HepG2 (cell line): ENCODE measurements at regions not wholly inside any gene's neighbourhood (a gene's known extent, or its start where the extent isn't known, plus 50 kb on each side); places are given as distances from the start of the nearest gene placed in this dataset.
"Not testable (repeated sequence)": the region's sequence is repeated elsewhere in the genome, so short reads cannot be mapped to it uniquely, and the experiment has no call there.

ENCODE experiments used
- ATAC-seq: fragments of 200-7000 bp; cut with Tn5 transposase; 3 replicates; pipeline ENCODE4 v1.9.1; 2020; ENCODE audit warnings: mild to moderate bottlenecking, moderate library complexity
- BruUV-seq: library from RNA; stranded (reverse); fragments of 400-500 nt; replicated peaks from 2 replicates; lab custom pipeline; 2021; lab: Mats Ljungman, UMichigan
- CTCF ChIA-PET: fragments of 300-600 bp; formaldehyde crosslinking; extraction: SDS; loops from one replicate; lab custom pipeline; 2021; ENCODE audit warnings: low total read pairs, inconsistent platforms, low intra/inter-chr PET ratio; lab: Yijun Ruan, JAX
- POLR2A ChIA-PET: fragments of 350-600 bp; sonication (Branson Sonifier 250); formaldehyde crosslinking; loops from one replicate; lab custom pipeline; 2020; ENCODE audit warnings: antibody characterized with exemption, inconsistent platforms; lab: Yijun Ruan, JAX
- DNase-seq: peaks from one replicate; pipeline ENCODE4 v3.0.0-alpha.2; 2015; ENCODE audit warnings: low spot score
- FAIRE-seq: peaks from 3 replicates; lab custom pipeline; 2011; peaks lifted over from hg19 to GRCh38; lab: Jason Lieb, UNC
- H2AFZ ChIP-seq: one replicate; pipeline ENCODE4 v1.6.1; 2011; ENCODE audit warnings: low read length, inconsistent platforms
- H3K27ac ChIP-seq: fragments of 300-600 bp; 3 replicates; pipeline ENCODE4 v1.8.0; 2011; ENCODE audit warnings: mixed run types, mild to moderate bottlenecking, mixed read lengths, low read length, inconsistent platforms; ENCODE audit not compliant: insufficient read depth; ENCODE audit errors: extremely low read length
- H3K27me3 ChIP-seq, 2 experiments: fragments of 200-600 bp in 1 of 2; 2 replicates in 1 of 2; 3 replicates in 1 of 2; pipeline versions ENCODE4 v1.6.0 to v1.8.0; 2011; ENCODE audit warnings: low read length in 2 of 2, mild to moderate bottlenecking in 2 of 2, moderate library complexity in 2 of 2, inconsistent platforms in 1 of 2; ENCODE audit not compliant: insufficient read depth in 2 of 2, control insufficient read depth in 1 of 2
- H3K36me3 ChIP-seq, 2 experiments: fragments of 200-600 bp in 1 of 2; replicated peaks in 1 of 2; 2 replicates in 1 of 2; 3 replicates in 1 of 2; pipeline versions ENCODE4 v1.5.1 to v1.8.0; 2011; ENCODE audit warnings: low read length in 2 of 2, inconsistent platforms in 1 of 2; ENCODE audit not compliant: insufficient read depth in 2 of 2, control insufficient read depth in 1 of 2
- H3K4me1 ChIP-seq: 2 replicates; pipeline ENCODE4 v1.5.1; 2012; ENCODE audit warnings: low read length, inconsistent platforms; ENCODE audit not compliant: insufficient read depth
- H3K4me2 ChIP-seq: 2 replicates; pipeline ENCODE4 v1.6.0; 2011; ENCODE audit warnings: low read depth, low read length, inconsistent platforms
- H3K4me3 ChIP-seq, 3 experiments: fragments of 200-600 bp in 1 of 3; sonication (generic), shearing (Covaris generic) in 1 of 3; replicated peaks in 1 of 3; 2 replicates each; pipeline ENCODE4 v1.5.1; 2011 to 2016; ENCODE audit warnings: low read length in 3 of 3, inconsistent platforms in 2 of 3, low read depth in 2 of 3, mild to moderate bottlenecking in 2 of 3, control low read depth in 1 of 3, mixed read lengths in 1 of 3; ENCODE audit not compliant: insufficient read depth in 1 of 3
- H3K79me2 ChIP-seq: one replicate; pipeline ENCODE4 v1.6.1; 2011; ENCODE audit warnings: low read length, inconsistent platforms; ENCODE audit not compliant: insufficient read depth
- H3K9ac ChIP-seq: 2 replicates; pipeline ENCODE4 v1.6.0; 2011; ENCODE audit warnings: mild to moderate bottlenecking, low read depth, low read length, inconsistent platforms; ENCODE audit not compliant: insufficient read depth
- H3K9me3 ChIP-seq: 2 replicates; pipeline ENCODE4 v1.5.1; 2012; ENCODE audit warnings: mild to moderate bottlenecking, low read length
- H4K20me1 ChIP-seq: 2 replicates; pipeline ENCODE4 v1.6.0; 2011; ENCODE audit warnings: inconsistent platforms, mild to moderate bottlenecking, low read length, moderate library complexity; ENCODE audit not compliant: insufficient read depth
- E2F2 ChIP-seq: sonication (generic); formaldehyde crosslinking; IDR thresholded peaks from 2 replicates; pipeline ENCODE4 v1.4.0; 2020; ENCODE audit warnings: missing genetic modification reagents, borderline replicate concordance
- E2F5 ChIP-seq: sonication (generic); formaldehyde crosslinking; conservative IDR thresholded peaks from 2 replicates; pipeline ENCODE4 v1.4.0; 2020; ENCODE audit warnings: missing genetic modification reagents
- FUBP1 ChIP-seq: sonication (generic); formaldehyde crosslinking; IDR thresholded peaks from 2 replicates; pipeline ENCODE4 v1.5.1; 2020; ENCODE audit warnings: missing genetic modification reagents, mild to moderate bottlenecking, borderline replicate concordance
- HNRNPK ChIP-seq: fragments of 200-400 bp; formaldehyde crosslinking; IDR thresholded peaks from 2 replicates; pipeline ENCODE4 v1.6.1; 2018; ENCODE audit warnings: low read length, low read depth, moderate library complexity, mild to moderate bottlenecking; ENCODE audit not compliant: poor library complexity, severe bottlenecking
- MAFF ChIP-seq: IDR thresholded peaks from 2 replicates; pipeline ENCODE4 v1.6.1; 2011; ENCODE audit warnings: low read depth, low read length, improper control_type of control experiment
- MAFK ChIP-seq, 2 experiments: IDR thresholded peaks in 1 of 2; conservative IDR thresholded peaks in 1 of 2; 2 replicates each; pipeline ENCODE4 v1.6.1; 2011; ENCODE audit warnings: improper control_type of control experiment in 2 of 2, low read length in 2 of 2
- NFIB ChIP-seq: sonication (generic); formaldehyde crosslinking; IDR thresholded peaks from 2 replicates; pipeline ENCODE4 v1.9.0; 2021; ENCODE audit warnings: missing genetic modification reagents, mild to moderate bottlenecking, borderline replicate concordance
- TOPORS ChIP-seq: sonication (generic); formaldehyde crosslinking; IDR thresholded peaks from 2 replicates; pipeline ENCODE4 v1.8.0; 2023; ENCODE audit warnings: mild to moderate bottlenecking, missing genetic modification reagents
- YY1 ChIP-seq: IDR thresholded peaks from 2 replicates; pipeline ENCODE4 v1.6.1; 2011; ENCODE audit warnings: low read length, low read depth, moderate library complexity, mild to moderate bottlenecking; ENCODE audit not compliant: insufficient read depth, insufficient replicate concordance
- ZFYVE20 ChIP-seq: sonication (generic); formaldehyde crosslinking; IDR thresholded peaks from 2 replicates; pipeline ENCODE4 v1.8.0; 2023; ENCODE audit warnings: low read depth, mild to moderate bottlenecking, moderate library complexity, missing genetic modification reagents, borderline replicate concordance
- ZNF136 ChIP-seq: sonication (generic); formaldehyde crosslinking; IDR thresholded peaks from 2 replicates; pipeline ENCODE4 v1.8.1; 2022; ENCODE audit warnings: low read depth, mild to moderate bottlenecking, moderate library complexity, missing genetic modification reagents
- ZNF720 ChIP-seq: sonication (generic); formaldehyde crosslinking; IDR thresholded peaks from 2 replicates; pipeline ENCODE4 v1.4.0; 2020; ENCODE audit warnings: missing genetic modification reagents
- WGBS: methylation state at CpG from one replicate; pipeline ENCODE4 v1.1.6; 2017; ENCODE audit warnings: low lambda C conversion rate; 5-methylcytosine and 5-hydroxymethylcytosine counted together
- in situ Hi-C: cut with HindIII; loops from 2 replicates; pipeline ENCODE4 v1.10.0; 2017; ENCODE audit warnings: low pct_unique_long_range_greater_than_20kb; ENCODE audit not compliant: extremely low pct_ligation_motif_present
- intact Hi-C: fragments of 100-400 bp; cut with micrococcal nuclease; formaldehyde crosslinking; loops from one replicate; pipeline ENCODE4 v1.10.0; 2022; ENCODE audit not compliant: unreplicated experiment

- H3K4me3 ChIP-seq, H2AFZ ChIP-seq, H4K20me1 ChIP-seq, H3K36me3 ChIP-seq, H3K79me2 ChIP-seq, H3K27me3 ChIP-seq, H3K9me3 ChIP-seq, H3K4me2 ChIP-seq, H3K4me1 ChIP-seq, BruUV-seq, FAIRE-seq, ATAC-seq, H3K9ac ChIP-seq, DNase-seq, CTCF ChIA-PET, intact Hi-C loops, H3K27ac ChIP-seq, POLR2A ChIA-PET, in situ Hi-C loops: not testable (repeated sequence)
- whole genome bisulfite sequencing: 23% methylated on average over 1 of the region's 1 CpG
- peak in 1 of 2 experiments; percentile 54; a peak in 2 of 4 replicates for TF ChIP-seq MAFK (conservative IDR thresholded peaks at IDR 0.05 in 1 of 2, IDR thresholded peaks at IDR 0.05 in 1 of 2; ENCODE audit: low read length in 2 of 2)
- peak; percentile 41 for TF ChIP-seq MAFF
Observed at GRCh38 chr3:4167230-4167629, 135.9 kb upstream of the SETMAR start.

GRCh38 chr3:4174791-4175190 lies 128.4 kb upstream of the SETMAR start:
- no peak for DNase-seq
- in situ Hi-C loops (no loop called here), intact Hi-C loops (no loop called here)
- Histone ChIP-seq H3K9ac (no peak overlapping the region), H3K27me3 (no peaks in the 10 kb centered on the region), H4K20me1 (no peaks in the 10 kb centered on the region), H3K36me3 (no peaks in the 10 kb centered on the region), H3K27ac (no peak overlapping the region), H3K4me2 (no peak overlapping the region), H3K4me1 (no peaks in the 10 kb centered on the region), H3K9me3 (no peaks in the 10 kb centered on the region), H2AFZ (no peak overlapping the region), H3K4me3 (no peak overlapping the region), H3K79me2 (no peaks in the 10 kb centered on the region)
- 17% methylated on average over 2 of the region's 6 CpGs for WGBS
- no peak for FAIRE-seq
- ChIA-PET POLR2A (no interaction called here), CTCF (no interaction called here)
- BruUV-seq: no TSS peak
- ATAC-seq: peak; percentile 29; the same call in 2 of the 3 replicates
- TF ChIP-seq ZNF720 (CRISPR knock-in tag) (no peak), E2F5 (CRISPR knock-in tag) (no peak), HNRNPK (no peak), NFIB (CRISPR knock-in tag) (no peak), ZNF136 (no peak), E2F2 (CRISPR knock-in tag) (no peak), ZFYVE20 (no peak), YY1 (no peak), FUBP1 (CRISPR knock-in tag) (no peak), TOPORS (CRISPR knock-in tag) (no peak)
